AG10803 (cell line): ENCODE measurements at regions not wholly inside any gene's neighbourhood (a gene's known extent, or its start where the extent isn't known, plus 50 kb on each side); places are given as distances from the start of the nearest gene placed in this dataset.
A peak's percentile ranks its signal among the peaks of the same experiment; 100 is the strongest.

Experiments
- DNase-seq: peaks from one replicate; pipeline ENCODE4 v3.0.0; 2010; ENCODE audit warnings: low read depth
- H3K4me3 ChIP-seq: 2 replicates; pipeline ENCODE4 v1.5.1; 2011; ENCODE audit warnings: mild to moderate bottlenecking, low read length, control low read depth
- TF ChIP-seq, protein P1 (sequence below): conservative IDR thresholded peaks from 2 replicates; pipeline ENCODE4 v1.5.1; 2011; ENCODE audit warnings: mild to moderate bottlenecking, low read length, control low read depth, inconsistent platforms

DNA sequence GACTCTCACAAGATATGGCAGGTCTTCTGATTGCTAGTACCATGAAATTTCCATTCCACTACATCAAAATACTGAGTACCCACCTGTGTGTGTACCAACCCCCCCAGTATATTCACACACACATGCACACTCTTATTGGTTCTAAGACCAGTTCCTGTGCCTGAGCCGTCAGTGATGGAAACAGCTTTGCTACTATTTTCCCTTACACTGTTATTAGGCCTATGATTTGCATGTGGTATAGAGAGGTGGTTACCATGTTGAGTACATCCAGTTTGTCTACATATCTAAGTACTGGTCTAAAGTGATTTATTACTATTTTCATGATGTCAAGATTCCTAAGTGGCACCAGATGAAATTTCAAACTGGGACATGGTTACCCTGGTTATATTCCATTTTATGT, 459.9 kb downstream of the BCKDHB start:
- no peak for DNase-seq
- H3K4me3 ChIP-seq: no peak overlapping the region
- TF ChIP-seq, protein P1, sequence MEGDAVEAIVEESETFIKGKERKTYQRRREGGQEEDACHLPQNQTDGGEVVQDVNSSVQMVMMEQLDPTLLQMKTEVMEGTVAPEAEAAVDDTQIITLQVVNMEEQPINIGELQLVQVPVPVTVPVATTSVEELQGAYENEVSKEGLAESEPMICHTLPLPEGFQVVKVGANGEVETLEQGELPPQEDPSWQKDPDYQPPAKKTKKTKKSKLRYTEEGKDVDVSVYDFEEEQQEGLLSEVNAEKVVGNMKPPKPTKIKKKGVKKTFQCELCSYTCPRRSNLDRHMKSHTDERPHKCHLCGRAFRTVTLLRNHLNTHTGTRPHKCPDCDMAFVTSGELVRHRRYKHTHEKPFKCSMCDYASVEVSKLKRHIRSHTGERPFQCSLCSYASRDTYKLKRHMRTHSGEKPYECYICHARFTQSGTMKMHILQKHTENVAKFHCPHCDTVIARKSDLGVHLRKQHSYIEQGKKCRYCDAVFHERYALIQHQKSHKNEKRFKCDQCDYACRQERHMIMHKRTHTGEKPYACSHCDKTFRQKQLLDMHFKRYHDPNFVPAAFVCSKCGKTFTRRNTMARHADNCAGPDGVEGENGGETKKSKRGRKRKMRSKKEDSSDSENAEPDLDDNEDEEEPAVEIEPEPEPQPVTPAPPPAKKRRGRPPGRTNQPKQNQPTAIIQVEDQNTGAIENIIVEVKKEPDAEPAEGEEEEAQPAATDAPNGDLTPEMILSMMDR: no peak

DNA sequence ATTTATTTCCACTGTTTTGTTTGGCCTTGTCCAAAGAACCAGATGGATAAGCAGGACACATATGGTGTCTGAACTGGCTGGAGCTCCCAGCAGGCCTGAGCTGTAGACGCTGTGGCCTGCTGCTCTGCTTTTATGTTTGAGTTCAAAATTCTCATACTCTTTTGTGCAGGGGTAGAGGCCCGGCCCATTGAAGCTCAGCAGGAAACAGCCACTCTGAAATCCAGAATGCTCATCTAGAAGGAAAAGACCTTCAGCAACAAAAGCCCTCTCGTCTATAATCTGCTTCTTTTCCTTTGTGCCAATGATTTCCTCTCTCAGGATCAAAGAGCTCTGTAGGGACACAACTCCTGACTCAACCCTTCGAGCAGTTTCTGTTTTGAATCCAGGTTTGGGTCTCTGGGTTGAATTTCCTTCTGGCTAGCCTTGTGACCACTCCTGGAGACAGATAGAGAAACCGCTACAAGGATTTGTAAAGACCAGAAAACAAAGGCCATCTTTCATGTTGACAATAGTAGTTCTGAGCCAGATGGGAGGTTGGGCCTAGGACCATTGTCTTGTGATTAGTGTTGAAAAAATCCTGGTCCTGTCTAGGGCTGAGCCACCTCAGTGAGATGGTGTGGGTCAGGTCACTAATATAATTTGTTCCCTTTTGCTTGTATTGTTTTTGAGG, 446.7 kb downstream of the BCKDHB start:
- TF ChIP-seq, protein P1: no peak
- no peak for DNase-seq
- H3K4me3 ChIP-seq: no peak overlapping the region

DNA sequence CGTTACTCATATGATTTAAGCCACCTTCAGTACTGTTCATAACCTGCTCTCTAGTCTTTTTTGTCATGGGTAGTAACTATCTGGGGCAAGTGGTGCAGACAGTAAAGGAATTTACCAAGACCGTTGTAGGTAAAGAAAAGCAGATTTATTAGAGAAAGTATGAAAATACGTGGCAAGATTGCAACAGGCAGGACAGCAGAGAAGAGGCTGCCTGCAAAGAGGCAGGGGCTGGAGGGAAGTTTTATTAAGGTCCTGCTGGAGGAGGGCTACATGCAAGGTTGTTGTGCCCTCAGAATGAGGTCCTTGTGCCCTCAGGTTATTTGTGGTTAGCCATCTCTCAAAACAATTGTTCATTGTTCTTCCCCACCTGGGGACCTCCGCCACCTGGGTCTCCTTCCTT, 444.3 kb downstream of the BCKDHB start:
- no peak overlapping the region for H3K4me3 ChIP-seq
- no peak for DNase-seq
- TF ChIP-seq, protein P1: no peak

DNA sequence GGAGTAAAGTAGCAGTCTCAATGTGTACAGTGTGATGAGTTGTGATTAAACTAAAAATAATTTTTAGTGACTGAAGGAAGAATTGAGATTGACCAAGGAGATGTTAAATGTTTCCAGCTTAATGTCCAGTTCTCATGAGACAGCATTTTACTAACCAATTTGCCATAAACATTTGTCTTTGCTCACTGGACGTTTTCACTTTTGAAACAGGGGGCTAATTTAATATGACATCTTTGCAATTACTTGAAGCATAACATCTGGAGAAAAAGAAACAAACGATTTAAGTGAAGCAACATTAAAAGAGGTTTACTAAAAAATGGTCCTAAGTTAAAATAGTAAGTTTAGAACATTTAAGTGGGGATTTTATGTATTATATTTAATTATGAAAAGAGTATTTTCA, 443.8 kb downstream of the BCKDHB start:
- TF ChIP-seq, protein P1: no peak
- DNase-seq: no peak
- H3K4me3 ChIP-seq: no peak overlapping the region

DNA sequence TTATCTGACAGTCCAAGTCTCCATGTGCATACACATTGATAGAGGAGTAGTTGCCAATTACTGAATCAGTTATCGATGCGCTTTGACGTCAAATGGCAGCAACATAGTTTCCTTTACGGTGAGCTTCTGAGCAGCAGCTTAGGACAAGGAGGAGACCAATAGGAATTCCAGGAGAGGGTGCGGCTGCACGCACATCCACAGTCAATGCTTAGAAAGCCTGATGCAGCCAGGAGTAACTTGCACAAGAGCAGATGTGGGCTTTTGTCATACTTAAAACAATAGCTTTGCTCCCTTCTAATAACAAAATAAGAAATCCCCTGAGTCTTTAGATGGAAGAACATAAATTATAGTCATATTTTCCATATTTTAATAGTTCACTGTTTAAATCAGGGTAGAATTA, 442.1 kb downstream of the BCKDHB start:
- peak overlapping the region; percentile 22 for H3K4me3 ChIP-seq
- DNase-seq: peak; percentile 98
- TF ChIP-seq, protein P1: no peak

DNA sequence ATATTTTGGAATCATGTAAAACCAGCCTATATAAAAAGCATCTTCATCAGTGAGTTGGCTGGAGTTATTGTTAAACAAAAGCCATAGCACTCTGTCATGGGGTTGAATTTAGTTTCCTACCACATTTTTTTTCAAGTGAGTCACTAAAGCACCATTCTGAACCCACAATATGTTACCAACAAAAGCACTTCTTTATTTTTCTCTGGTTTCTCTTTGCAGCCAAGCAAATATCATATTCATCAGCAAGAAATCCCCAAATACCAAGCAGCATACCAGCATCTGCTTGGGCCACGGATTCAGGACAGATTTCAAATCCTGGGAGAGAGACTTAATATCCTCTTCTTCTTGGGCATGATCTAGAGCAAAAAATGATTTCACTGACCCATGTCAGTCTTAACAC, 441.4 kb downstream of the BCKDHB start:
- H3K4me3 ChIP-seq: peak overlapping the region; percentile 22
- TF ChIP-seq, protein P1: no peak
- peak; percentile 96 for DNase-seq

DNA sequence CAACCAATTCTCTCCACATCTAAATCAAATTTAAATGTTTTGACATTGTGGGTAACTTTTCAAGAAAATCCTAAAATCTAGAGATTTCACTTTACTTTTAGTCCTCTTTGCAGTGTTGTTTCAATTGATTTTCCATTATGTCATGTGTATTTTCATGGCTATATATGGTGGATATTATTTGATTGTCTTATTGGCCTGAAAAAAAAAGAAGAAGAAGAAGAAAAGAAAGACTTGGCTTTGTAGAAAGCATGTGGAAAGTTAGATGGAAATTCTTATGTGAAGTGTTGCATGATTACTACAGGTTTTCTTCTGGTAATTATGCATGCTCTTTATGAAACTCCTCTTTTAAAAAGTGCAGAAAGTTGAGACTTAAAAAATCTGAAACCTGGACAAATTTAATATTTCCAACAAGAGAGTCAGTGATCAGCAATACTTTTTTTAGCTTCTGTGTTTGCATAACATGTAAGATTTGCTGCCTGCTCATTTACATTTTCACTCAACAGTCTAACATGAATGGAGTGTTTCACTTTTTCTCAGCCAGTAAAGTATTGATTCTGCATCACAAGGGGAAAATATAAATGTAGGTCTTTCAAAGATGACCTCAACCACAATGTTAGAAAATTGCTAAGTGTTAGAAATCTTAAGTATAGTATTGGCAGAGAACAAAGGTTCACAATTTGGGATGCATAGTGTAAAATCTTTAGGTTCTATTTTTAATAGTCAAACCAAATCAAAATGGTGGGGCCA, 438.7 kb downstream of the BCKDHB start:
- no peak for DNase-seq
- TF ChIP-seq, protein P1: no peak
- H3K4me3 ChIP-seq: no peak overlapping the region
